Fibroblast of villous mesenchyme (primary cell): ENCODE measurements at regions not wholly inside any gene's neighbourhood (a gene's known extent, or its start where the extent isn't known, plus 50 kb on each side); places are given as distances from the start of the nearest gene placed in this dataset.

Experiments
- DNase-seq: peaks from one replicate; pipeline ENCODE4 v3.0.0-alpha.2; 2010; ENCODE audit warnings: low read depth
- H3K4me3 ChIP-seq: 2 replicates; pipeline ENCODE4 v1.5.1; 2011; ENCODE audit warnings: low read depth, mild to moderate bottlenecking, low read length
- TF ChIP-seq, protein P1 (sequence below): IDR thresholded peaks from 2 replicates; pipeline ENCODE4 v1.5.1; 2012; ENCODE audit warnings: low read depth, mild to moderate bottlenecking, low read length; ENCODE audit not compliant: insufficient read depth

GRCh38 chr9:28916348-28916747 lies 1343.1 kb upstream of the C9orf72 start:
- TF ChIP-seq, protein P1, sequence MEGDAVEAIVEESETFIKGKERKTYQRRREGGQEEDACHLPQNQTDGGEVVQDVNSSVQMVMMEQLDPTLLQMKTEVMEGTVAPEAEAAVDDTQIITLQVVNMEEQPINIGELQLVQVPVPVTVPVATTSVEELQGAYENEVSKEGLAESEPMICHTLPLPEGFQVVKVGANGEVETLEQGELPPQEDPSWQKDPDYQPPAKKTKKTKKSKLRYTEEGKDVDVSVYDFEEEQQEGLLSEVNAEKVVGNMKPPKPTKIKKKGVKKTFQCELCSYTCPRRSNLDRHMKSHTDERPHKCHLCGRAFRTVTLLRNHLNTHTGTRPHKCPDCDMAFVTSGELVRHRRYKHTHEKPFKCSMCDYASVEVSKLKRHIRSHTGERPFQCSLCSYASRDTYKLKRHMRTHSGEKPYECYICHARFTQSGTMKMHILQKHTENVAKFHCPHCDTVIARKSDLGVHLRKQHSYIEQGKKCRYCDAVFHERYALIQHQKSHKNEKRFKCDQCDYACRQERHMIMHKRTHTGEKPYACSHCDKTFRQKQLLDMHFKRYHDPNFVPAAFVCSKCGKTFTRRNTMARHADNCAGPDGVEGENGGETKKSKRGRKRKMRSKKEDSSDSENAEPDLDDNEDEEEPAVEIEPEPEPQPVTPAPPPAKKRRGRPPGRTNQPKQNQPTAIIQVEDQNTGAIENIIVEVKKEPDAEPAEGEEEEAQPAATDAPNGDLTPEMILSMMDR, result no peak
- H3K4me3 ChIP-seq, result no peak overlapping the region
- DNase-seq, result no peak

GRCh38 chr9:28921857-28922500 lies 1348.7 kb upstream of the C9orf72 start:
- TF ChIP-seq, protein P1, result no peak
- no peak overlapping the region for H3K4me3 ChIP-seq

GRCh38 chr9:28922891-28923290 lies 1349.6 kb upstream of the C9orf72 start:
- H3K4me3 ChIP-seq, result no peak overlapping the region
- TF ChIP-seq, protein P1, result no peak
- no peak for DNase-seq

More at GRCh38 chr9:28921857-28922500, 1348.7 kb upstream of the C9orf72 start:
- DNase-seq, result no peak

GRCh38 chr9:28923351-28923750 lies 1350.1 kb upstream of the C9orf72 start:
- TF ChIP-seq, protein P1, result no peak
- no peak for DNase-seq
- no peak overlapping the region for H3K4me3 ChIP-seq

DNA sequence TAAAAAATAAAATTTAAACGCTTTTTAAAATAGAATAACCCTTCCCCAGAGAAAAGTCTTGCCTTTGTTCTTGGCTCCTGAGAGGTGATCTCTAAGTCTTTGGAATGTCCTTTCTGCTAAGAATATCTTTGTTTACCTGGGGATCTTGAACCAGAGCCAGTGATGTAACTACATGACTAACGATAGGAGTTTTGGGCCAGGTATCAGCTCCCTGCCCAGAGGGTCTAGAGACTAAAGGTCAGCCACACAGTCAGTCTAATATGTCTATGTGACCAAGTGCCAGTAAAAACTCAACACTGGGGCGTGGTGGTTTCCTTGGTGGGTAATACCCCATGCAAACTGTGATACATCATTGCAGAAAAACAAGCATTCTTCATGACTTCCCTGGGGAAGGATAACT lies 1351.9 kb upstream of the C9orf72 start:
- TF ChIP-seq, protein P1, result no peak
- no peak for DNase-seq
- H3K4me3 ChIP-seq, result no peak overlapping the region

- TF ChIP-seq, protein P1, result no peak
- no peak for DNase-seq
- H3K4me3 ChIP-seq, result no peak overlapping the region
These were observed 1353.0 kb upstream of the C9orf72 start for GRCh38 chr9:28926306-28926705.

DNA sequence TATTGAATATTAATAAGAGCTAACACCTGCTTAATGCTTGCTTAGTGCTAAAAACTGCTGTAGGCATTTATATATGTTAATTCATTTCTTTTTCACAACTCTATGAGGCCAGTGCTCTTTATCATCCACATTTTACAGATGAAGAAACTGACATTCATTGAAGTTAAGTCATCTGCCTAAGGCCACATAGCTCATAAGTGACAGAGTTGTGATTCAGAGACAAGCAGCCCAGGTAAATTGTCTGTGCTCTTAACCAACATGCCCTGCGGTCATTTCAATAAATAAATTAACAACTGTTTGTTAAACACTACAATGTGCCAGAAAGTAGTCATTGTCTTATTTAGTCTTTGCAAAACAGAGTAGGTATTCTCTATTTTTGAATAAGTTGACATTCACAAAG lies 1354.4 kb upstream of the C9orf72 start:
- TF ChIP-seq, protein P1, result no peak
- no peak overlapping the region for H3K4me3 ChIP-seq
- DNase-seq, result no peak
